ENCODE measurements at regions not wholly inside any gene's neighbourhood (a gene's known extent, or its start where the extent isn't known, plus 50 kb on each side); places are given as distances from the start of the nearest gene placed in this dataset.

- POLR2A ChIA-PET (ENCODE audit: partially characterized antibody) = no interaction called here
- no peaks in the 10 kb centered on the region for H3K4me1 Mint-ChIP-seq
- Histone ChIP-seq H3K27me3 (ENCODE audit: insufficient read depth, low read length) (no peaks in the 10 kb centered on the region), H3K27ac (ENCODE audit: low read depth, low read length) (no peak overlapping the region), H3K36me3 (ENCODE audit: insufficient read depth, low read length) (no peaks in the 10 kb centered on the region), H3K4me3 (ENCODE audit: low read length in 2 of 2) (no peak overlapping the region), H3K9me3 (ENCODE audit: control insufficient read depth in 1 of 2, low read length in 2 of 2) (no peaks in the 10 kb centered on the region), H3K4me1 (ENCODE audit: insufficient read depth, low read length) (no peaks in the 10 kb centered on the region)
- H3K9me3 Mint-ChIP-seq = peaks cover 0 to 2% (median 0%) of the 10 kb centered on the region in 8 donors
- no peaks in the 10 kb centered on the region for H3K36me3 Mint-ChIP-seq
- H3K27me3 Mint-ChIP-seq = peaks cover 6 to 15% of the 10 kb centered on the region in 2 donors
- no peak overlapping the region for H3K27ac Mint-ChIP-seq
- CTCF ChIA-PET (ENCODE audit: partially characterized antibody) = interaction anchor here (0.9 kb wide), 1 partner anchor 31 kb away, joined by 3 read pairs; no protein-coding TSS in a partner anchor
- no peak overlapping the region for H3K4me3 Mint-ChIP-seq
- intact Hi-C loops (cut with micrococcal nuclease) = no loop called here
- no peak for DNase-seq
Observed at GRCh38 chr17:34140006-34140405, 115.1 kb upstream of the CCL2 start.

GRCh38 chr17:34141590-34141989 is 113.5 kb upstream of the CCL2 start:
- Histone ChIP-seq H3K27me3 (ENCODE audit: insufficient read depth, low read length) (no peaks in the 10 kb centered on the region), H3K9me3 (ENCODE audit: control insufficient read depth in 1 of 2, low read length in 2 of 2) (no peaks in the 10 kb centered on the region), H3K27ac (ENCODE audit: low read depth, low read length) (no peak overlapping the region), H3K36me3 (ENCODE audit: insufficient read depth, low read length) (no peaks in the 10 kb centered on the region), H3K4me3 (ENCODE audit: low read length in 2 of 2) (no peak overlapping the region), H3K4me1 (ENCODE audit: insufficient read depth, low read length) (no peaks in the 10 kb centered on the region)
- H3K27me3 Mint-ChIP-seq = peaks cover 6 to 15% of the 10 kb centered on the region in 2 donors
- DNase-seq = no peak
- no peak overlapping the region for H3K4me3 Mint-ChIP-seq
- H3K36me3 Mint-ChIP-seq = no peaks in the 10 kb centered on the region
- CTCF ChIA-PET (ENCODE audit: partially characterized antibody) = interaction anchor here (1.5 kb wide), 1 partner anchor 363 kb away, joined by 5 read pairs; no protein-coding TSS in a partner anchor
- POLR2A ChIA-PET (ENCODE audit: partially characterized antibody) = no interaction called here
- H3K9me3 Mint-ChIP-seq = peaks cover 0 to 2% (median 0%) of the 10 kb centered on the region in 8 donors
- no peaks in the 10 kb centered on the region for H3K4me1 Mint-ChIP-seq
- H3K27ac Mint-ChIP-seq = no peak overlapping the region
- intact Hi-C loops (cut with micrococcal nuclease) = no loop called here

GRCh38 chr17:34143430-34143829 is 111.7 kb upstream of the CCL2 start:
- H3K27ac Mint-ChIP-seq = no peak overlapping the region

GRCh38 chr17:34146440-34147043 is 108.5 kb upstream of the CCL2 start:
- Histone ChIP-seq H3K4me1 (ENCODE audit: insufficient read depth, low read length) (no peaks in the 10 kb centered on the region), H3K9me3 (ENCODE audit: control insufficient read depth in 1 of 2, low read length in 2 of 2) (no peaks in the 10 kb centered on the region), H3K27me3 (ENCODE audit: insufficient read depth, low read length) (no peaks in the 10 kb centered on the region), H3K27ac (ENCODE audit: low read depth, low read length) (no peak overlapping the region), H3K36me3 (ENCODE audit: insufficient read depth, low read length) (no peaks in the 10 kb centered on the region), H3K4me3 (ENCODE audit: low read length in 2 of 2) (no peak overlapping the region)
- ChIA-PET POLR2A (ENCODE audit: partially characterized antibody) (no interaction called here), CTCF (ENCODE audit: partially characterized antibody) (interaction anchor here (1.2 to 2.2 kb wide), 7 partner anchors 9 to 367 kb away, joined by 3 to 17 read pairs (median 5); no protein-coding TSS in a partner anchor)
- H3K4me3 Mint-ChIP-seq = no peak overlapping the region
- no peaks in the 10 kb centered on the region for H3K36me3 Mint-ChIP-seq
- intact Hi-C loops (cut with micrococcal nuclease) = no loop called here
- H3K27me3 Mint-ChIP-seq = peaks cover 10 to 11% of the 10 kb centered on the region in 2 donors
- no peak overlapping the region for H3K27ac Mint-ChIP-seq
- DNase-seq = peak; percentile 9 to 50 (median 30)
- H3K9me3 Mint-ChIP-seq = peaks cover 0 to 4% (median 0%) of the 10 kb centered on the region in 8 donors
- no peaks in the 10 kb centered on the region for H3K4me1 Mint-ChIP-seq

More at GRCh38 chr17:34143430-34143829, 111.7 kb upstream of the CCL2 start:
- Histone ChIP-seq H3K27ac (ENCODE audit: low read depth, low read length) (no peak overlapping the region), H3K27me3 (ENCODE audit: insufficient read depth, low read length) (no peaks in the 10 kb centered on the region), H3K4me3 (ENCODE audit: low read length in 2 of 2) (no peak overlapping the region), H3K9me3 (ENCODE audit: control insufficient read depth in 1 of 2, low read length in 2 of 2) (no peaks in the 10 kb centered on the region), H3K36me3 (ENCODE audit: insufficient read depth, low read length) (no peaks in the 10 kb centered on the region), H3K4me1 (ENCODE audit: insufficient read depth, low read length) (no peaks in the 10 kb centered on the region)
- Mint-ChIP-seq H3K4me3 (no peak overlapping the region), H3K9me3 (peaks cover 0 to 2% (median 0%) of the 10 kb centered on the region in 8 donors), H3K27me3 (peaks cover 12 to 20% of the 10 kb centered on the region in 2 donors), H3K36me3 (no peaks in the 10 kb centered on the region), H3K4me1 (no peaks in the 10 kb centered on the region)
- DNase-seq = no peak
- intact Hi-C loops (cut with micrococcal nuclease) = no loop called here
- ChIA-PET POLR2A (ENCODE audit: partially characterized antibody) (no interaction called here), CTCF (ENCODE audit: partially characterized antibody) (interaction anchor here (0.9 to 1.6 kb wide), 3 partner anchors 11 to 363 kb away, joined by 3 to 5 read pairs (median 4); no protein-coding TSS in a partner anchor)

- no peak overlapping the region for H3K27ac Mint-ChIP-seq
- no peaks in the 10 kb centered on the region for H3K27me3 ChIP-seq (ENCODE audit: insufficient read depth, low read length)
- peaks cover 23 to 32% of the 10 kb centered on the region in 2 donors for H3K27me3 Mint-ChIP-seq
- ChIA-PET POLR2A (ENCODE audit: partially characterized antibody) (no interaction called here), CTCF (ENCODE audit: partially characterized antibody) (interaction anchor here (1.4 to 2.0 kb wide), 2 partner anchors 14 to 20 kb away, joined by 3 to 4 read pairs; no protein-coding TSS in a partner anchor)
- peaks cover 0 to 1% (median 0%) of the 10 kb centered on the region in 8 donors for H3K9me3 Mint-ChIP-seq
- H3K4me3 ChIP-seq (ENCODE audit: low read length in 2 of 2) = no peak overlapping the region
- H3K36me3 ChIP-seq (ENCODE audit: insufficient read depth, low read length) = no peaks in the 10 kb centered on the region
- DNase-seq = no peak
- no peaks in the 10 kb centered on the region for H3K4me1 ChIP-seq (ENCODE audit: insufficient read depth, low read length)
- no peak overlapping the region for H3K27ac ChIP-seq (ENCODE audit: low read depth, low read length)
- H3K36me3 Mint-ChIP-seq = no peaks in the 10 kb centered on the region
- intact Hi-C loops (cut with micrococcal nuclease) = no loop called here
- no peak overlapping the region for H3K4me3 Mint-ChIP-seq
- H3K9me3 ChIP-seq (ENCODE audit: control insufficient read depth in 1 of 2, low read length in 2 of 2) = no peaks in the 10 kb centered on the region
- peaks cover 0 to 7% (median 2%) of the 10 kb centered on the region in 4 donors for H3K4me1 Mint-ChIP-seq
Observed at GRCh38 chr17:34151102-34151501, 104.0 kb upstream of the CCL2 start.

GRCh38 chr17:34153991-34154390 is 101.1 kb upstream of the CCL2 start:
- peaks cover 4% of the 10 kb centered on the region for H3K27me3 ChIP-seq (ENCODE audit: insufficient read depth, low read length)
- H3K9me3 ChIP-seq (ENCODE audit: control insufficient read depth in 1 of 2, low read length in 2 of 2) = no peaks in the 10 kb centered on the region
- H3K4me3 Mint-ChIP-seq = no peak overlapping the region
- POLR2A ChIA-PET (ENCODE audit: partially characterized antibody) = no interaction called here
- peaks cover 1 to 7% (median 3%) of the 10 kb centered on the region in 4 donors for H3K4me1 Mint-ChIP-seq
- H3K27ac Mint-ChIP-seq = no peak overlapping the region
- H3K9me3 Mint-ChIP-seq = peaks cover 0 to 6% (median 0%) of the 10 kb centered on the region in 8 donors
- no peaks in the 10 kb centered on the region for H3K36me3 Mint-ChIP-seq
- H3K36me3 ChIP-seq (ENCODE audit: insufficient read depth, low read length) = no peaks in the 10 kb centered on the region
- no peak for DNase-seq
- no peak overlapping the region for H3K27ac ChIP-seq (ENCODE audit: low read depth, low read length)
- no peaks in the 10 kb centered on the region for H3K4me1 ChIP-seq (ENCODE audit: insufficient read depth, low read length)
- no peak overlapping the region for H3K4me3 ChIP-seq (ENCODE audit: low read length in 2 of 2)
- H3K27me3 Mint-ChIP-seq = peaks cover 30 to 40% of the 10 kb centered on the region in 2 donors
- CTCF ChIA-PET (ENCODE audit: partially characterized antibody) = interaction anchor here (0.5 to 1.6 kb wide), 3 partner anchors 9 to 16 kb away, joined by 3 to 7 read pairs (median 3); no protein-coding TSS in a partner anchor
- intact Hi-C loops (cut with micrococcal nuclease) = no loop called here

GRCh38 chr17:34154961-34155730 is 99.9 kb upstream of the CCL2 start:
- H3K4me3 Mint-ChIP-seq = no peak overlapping the region
- DNase-seq = no peak
- H3K36me3 ChIP-seq (ENCODE audit: insufficient read depth, low read length) = no peaks in the 10 kb centered on the region
- H3K27me3 ChIP-seq (ENCODE audit: insufficient read depth, low read length) = peaks cover 4% of the 10 kb centered on the region
- H3K9me3 ChIP-seq (ENCODE audit: control insufficient read depth in 1 of 2, low read length in 2 of 2) = no peaks in the 10 kb centered on the region
- peaks cover 37 to 49% of the 10 kb centered on the region in 2 donors for H3K27me3 Mint-ChIP-seq
- CTCF ChIA-PET (ENCODE audit: partially characterized antibody) = interaction anchor here (1.0 to 1.6 kb wide), 3 partner anchors 10 to 17 kb away, joined by 3 to 7 read pairs (median 3); no protein-coding TSS in a partner anchor
- peaks cover 1 to 7% (median 3%) of the 10 kb centered on the region in 4 donors for H3K4me1 Mint-ChIP-seq
- intact Hi-C loops (cut with micrococcal nuclease) = no loop called here
- H3K4me1 ChIP-seq (ENCODE audit: insufficient read depth, low read length) = no peaks in the 10 kb centered on the region
- H3K27ac Mint-ChIP-seq = no peak overlapping the region
- no peak overlapping the region for H3K27ac ChIP-seq (ENCODE audit: low read depth, low read length)
- POLR2A ChIA-PET (ENCODE audit: partially characterized antibody) = no interaction called here
- peaks cover 0 to 6% (median 0%) of the 10 kb centered on the region in 8 donors for H3K9me3 Mint-ChIP-seq
- no peak overlapping the region for H3K4me3 ChIP-seq (ENCODE audit: low read length in 2 of 2)
- no peaks in the 10 kb centered on the region for H3K36me3 Mint-ChIP-seq

Data from CD4-positive, alpha-beta memory T cell (primary cell).